ENCODE measurements at regions not wholly inside any gene's neighbourhood (a gene's known extent, or its start where the extent isn't known, plus 50 kb on each side); places are given as distances from the start of the nearest gene placed in this dataset.
A peak's percentile ranks its signal among the peaks of the same experiment; 100 is the strongest.

DNA sequence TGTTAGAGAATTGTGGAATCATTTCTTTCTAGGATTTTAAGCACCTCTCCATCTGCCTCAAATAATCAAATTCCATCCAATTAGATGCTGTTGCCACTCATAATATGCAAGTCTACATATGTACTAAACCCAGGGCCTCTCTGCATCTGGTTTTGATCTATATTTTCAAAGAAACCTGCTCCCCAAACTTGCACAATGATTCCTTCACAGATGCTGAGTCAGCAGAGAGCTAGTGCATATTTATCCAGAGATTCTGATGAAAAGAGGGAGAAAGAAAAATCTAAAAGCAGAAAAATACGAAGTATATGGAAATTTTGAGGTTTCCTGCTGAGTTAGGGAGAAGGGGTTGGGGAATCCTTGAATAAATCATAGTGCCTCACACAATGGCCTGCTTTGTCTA is 235.1 kb upstream of the RBFOX1 start:
- no peak for DNase-seq (ENCODE audit: low read depth)

GRCh38 chr16:7093511-7093910 is 239.1 kb upstream of the RBFOX1 start:
- no peak for DNase-seq (ENCODE audit: low read depth)

GRCh38 chr16:7090628-7091115 is 242.0 kb upstream of the RBFOX1 start:
- DNase-seq (ENCODE audit: low read depth) = no peak

DNA sequence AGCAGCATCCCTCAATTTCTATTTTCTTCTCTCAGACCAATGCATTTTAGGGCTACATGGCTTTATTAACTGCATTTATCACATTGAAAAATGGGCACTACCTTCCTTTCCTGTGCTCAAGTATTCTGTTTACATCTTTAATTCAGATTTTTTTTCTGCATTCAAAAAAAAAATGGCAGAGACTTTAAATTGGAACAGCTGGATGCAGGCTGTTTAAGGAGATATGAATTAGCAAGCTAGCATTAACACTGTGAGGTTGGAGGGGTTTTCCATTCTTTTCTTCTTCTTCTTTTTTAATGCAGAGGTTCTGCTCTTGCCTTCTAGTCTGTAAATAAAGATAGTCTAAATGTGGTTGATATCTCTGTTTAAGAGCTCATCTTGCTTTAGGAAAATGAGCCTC is 242.9 kb upstream of the RBFOX1 start:
- no peak for DNase-seq (ENCODE audit: low read depth)

DNA sequence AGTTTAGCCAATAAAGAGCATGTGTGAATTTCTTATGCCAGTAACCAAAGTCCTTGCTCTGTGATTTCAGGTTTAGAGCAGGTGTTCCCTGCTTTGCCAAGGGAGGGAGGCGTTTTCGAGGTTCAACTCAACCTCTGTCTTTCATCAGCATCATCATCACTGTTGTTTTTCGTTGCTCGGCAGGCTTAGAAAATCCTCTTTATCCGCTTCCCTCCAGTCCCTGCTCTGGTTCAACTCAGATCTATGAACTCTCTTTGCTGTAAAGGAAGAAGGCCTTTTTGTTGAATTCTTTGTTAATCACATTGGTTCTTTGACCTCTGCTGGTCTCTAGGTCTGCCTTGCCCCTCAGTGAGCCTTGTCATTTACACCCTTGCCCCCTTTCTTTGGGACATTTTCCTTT is 243.9 kb upstream of the RBFOX1 start:
- no peak for DNase-seq (ENCODE audit: low read depth)

- DNase-seq (ENCODE audit: low read depth) = peak; percentile 5
Observed at GRCh38 chr16:7086822-7087616, 245.6 kb upstream of the RBFOX1 start.

DNA sequence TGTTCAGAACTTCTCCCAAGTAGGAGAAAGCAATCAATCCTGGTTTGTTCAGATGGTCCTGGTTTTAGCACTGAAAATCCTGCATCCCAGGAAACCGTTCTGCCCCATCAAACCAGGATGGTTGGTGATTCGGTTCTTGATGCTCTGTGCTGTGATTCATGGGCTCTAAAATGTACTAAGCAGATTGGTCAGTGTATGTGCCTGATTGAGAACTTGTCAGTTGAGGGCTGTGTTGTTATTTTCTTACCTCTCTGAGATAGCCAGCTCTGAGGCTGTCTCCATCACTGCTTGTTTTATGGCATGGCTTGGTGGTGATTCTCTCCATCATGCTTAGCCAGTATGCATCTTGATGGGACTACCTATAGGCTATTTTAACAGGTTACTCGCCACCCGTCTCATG is 246.9 kb upstream of the RBFOX1 start:
- DNase-seq (ENCODE audit: low read depth) = no peak

GRCh38 chr16:7083096-7083495 is 249.5 kb upstream of the RBFOX1 start:
- no peak for DNase-seq (ENCODE audit: low read depth)

- no peak for DNase-seq (ENCODE audit: low read depth)
Observed at GRCh38 chr16:7077636-7078035, 255.0 kb upstream of the RBFOX1 start.

GRCh38 chr16:7074715-7075114 is 257.9 kb upstream of the RBFOX1 start:
- DNase-seq (ENCODE audit: low read depth) = no peak

DNA sequence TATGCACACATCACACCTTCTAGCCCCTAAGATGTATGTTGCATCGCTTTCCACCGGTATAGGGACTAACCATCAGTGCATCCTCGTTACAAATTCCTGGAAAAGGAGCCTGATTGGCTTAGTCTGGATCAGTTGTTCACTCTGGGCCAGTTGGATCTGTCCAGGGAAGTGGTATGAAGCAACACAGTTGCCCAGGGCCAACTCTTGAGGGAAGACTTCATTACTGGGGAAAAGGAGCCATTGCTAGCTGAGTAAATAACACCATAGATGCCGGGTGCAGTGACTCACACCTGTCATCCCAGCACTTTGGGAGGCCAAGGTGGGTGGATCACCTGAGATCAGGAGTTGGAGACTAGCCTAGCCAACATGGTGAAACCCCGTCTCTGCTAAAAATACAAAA is 275.2 kb upstream of the RBFOX1 start:
- no peak for DNase-seq (ENCODE audit: low read depth)

GRCh38 chr16:7055443-7055842 is 277.2 kb upstream of the RBFOX1 start:
- no peak for DNase-seq (ENCODE audit: low read depth)

DNA sequence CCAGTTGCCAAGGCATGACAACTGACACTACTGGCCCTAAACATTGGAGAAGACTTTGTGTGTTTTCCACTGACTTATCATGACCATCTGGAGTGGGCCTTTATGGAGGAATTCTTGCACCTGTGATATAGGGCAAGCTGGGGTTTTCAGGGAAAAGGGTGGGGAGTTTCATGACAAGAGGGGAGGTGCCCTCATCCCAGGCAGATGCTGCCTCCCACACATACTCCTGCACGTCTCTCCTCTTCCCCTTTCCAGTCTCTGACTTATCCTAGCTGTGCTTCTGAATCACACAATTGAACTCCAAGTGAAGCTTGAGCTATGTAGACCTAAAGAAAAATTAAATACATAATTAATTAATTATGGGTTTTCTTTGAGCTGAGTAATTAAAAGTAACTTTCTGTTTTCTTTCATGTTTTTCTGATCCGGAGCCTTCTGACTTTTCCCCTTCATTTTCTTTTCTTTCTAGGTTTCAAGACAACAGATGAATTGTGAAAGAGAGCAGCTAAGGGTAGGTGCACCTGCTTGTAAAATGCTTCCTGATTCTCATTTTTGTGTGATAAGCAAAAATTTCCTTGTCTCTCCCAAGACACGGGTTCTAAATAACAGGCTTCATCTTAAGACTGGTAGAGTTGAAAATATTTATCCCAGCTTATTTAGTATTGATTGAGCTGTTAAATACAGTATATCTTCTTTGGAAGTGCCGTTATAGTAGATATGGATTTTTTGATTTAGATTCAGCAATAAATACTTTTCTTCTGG is 280.9 kb upstream of the RBFOX1 start:
- DNase-seq (ENCODE audit: low read depth) = no peak

GRCh38 chr16:7044331-7044730 is 288.3 kb upstream of the RBFOX1 start:
- no peak for DNase-seq (ENCODE audit: low read depth)

GRCh38 chr16:7038475-7038874 is 294.2 kb upstream of the RBFOX1 start:
- no peak for DNase-seq (ENCODE audit: low read depth)

DNA sequence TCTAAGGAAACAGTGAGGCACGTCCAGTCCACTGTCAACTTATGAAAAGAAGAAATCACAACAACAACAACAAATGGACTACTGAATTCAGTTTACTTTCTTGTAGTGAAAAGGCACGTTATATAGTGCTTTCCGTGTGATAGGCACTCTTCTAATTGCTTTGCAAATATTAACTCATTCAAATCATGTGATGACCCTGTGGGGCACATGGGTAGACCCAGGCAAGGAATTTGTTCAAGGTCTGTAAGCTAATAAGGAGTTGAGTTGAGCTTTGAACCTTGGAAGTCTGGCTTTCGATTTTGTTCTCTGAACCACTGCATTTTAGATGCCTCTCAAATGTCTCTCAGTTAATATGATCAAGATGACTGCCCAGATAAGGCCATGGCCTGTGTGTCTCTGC is 295.1 kb upstream of the RBFOX1 start:
- DNase-seq (ENCODE audit: low read depth) = no peak

- DNase-seq (ENCODE audit: low read depth) = no peak
Observed at GRCh38 chr16:7031031-7031430, 301.6 kb upstream of the RBFOX1 start.

DNA sequence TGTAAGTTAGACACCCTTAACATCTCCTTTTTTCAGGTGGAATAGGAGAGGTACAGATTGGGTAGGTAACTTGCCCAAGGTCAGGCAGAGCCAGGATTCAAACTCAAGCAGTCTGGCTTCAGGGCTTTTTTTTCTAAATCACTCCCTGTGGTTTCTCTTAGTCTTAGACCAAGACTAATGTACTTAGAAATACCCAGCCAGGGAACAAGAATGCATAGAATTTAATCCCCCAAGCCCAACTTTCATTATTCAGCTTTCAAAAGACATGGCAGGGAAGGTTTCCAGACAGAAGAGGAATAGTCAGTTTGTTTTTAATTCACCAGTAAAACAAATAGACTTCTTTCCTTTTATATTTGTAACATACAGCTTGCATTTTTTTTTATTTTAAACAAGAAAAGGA is 305.2 kb upstream of the RBFOX1 start:
- no peak for DNase-seq (ENCODE audit: low read depth)

DNA sequence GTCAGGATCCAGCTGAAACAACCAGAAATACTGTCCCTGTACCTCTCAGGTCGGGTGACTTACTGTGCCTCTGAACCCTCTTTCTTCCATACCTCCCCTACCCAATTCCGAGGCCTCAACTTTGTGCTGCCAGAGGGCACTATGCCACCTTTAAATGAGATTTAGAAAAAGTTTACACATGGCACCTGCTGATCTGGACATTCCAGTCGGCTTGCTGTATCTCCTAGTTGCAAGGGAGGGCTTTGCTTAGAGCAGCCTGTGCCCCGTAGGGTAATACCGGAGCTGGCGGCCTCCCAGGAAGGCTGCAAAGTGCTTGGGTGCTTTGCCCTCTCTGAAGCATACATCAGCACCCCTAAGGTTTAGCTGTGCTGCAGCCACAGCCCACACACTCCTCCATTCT is 306.0 kb upstream of the RBFOX1 start:
- DNase-seq (ENCODE audit: low read depth) = no peak

DNA sequence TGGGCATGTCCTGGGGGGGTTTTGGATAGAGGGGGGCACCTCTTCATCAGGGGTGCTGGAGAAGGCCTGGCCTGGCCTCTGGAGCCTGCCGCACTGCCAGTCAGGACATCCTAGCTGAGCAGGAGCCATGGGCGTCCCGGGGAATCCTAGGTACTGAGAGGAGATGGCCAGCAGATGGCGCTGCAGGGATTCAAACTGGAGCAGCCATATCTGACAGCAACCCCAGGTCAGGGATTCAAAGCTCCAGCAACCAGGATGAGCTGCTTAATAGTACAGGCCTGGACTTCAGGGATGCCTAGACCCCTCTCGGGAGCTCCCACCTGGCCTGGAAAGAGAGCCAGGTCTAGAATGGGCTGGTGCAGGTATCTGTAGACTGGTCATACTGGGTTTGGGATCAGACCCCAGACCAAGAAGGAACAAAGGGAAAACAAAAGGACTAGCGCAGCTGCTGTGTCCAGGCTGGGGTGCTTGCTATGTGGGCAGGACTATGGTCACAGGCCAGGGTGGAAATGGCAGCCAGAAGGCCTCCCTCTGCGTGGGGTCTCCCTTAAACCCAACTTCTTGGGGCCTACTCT is 306.9 kb upstream of the RBFOX1 start:
- peak; percentile 45 for DNase-seq (ENCODE audit: low read depth)

GRCh38 chr16:7021653-7022275 is 310.9 kb upstream of the RBFOX1 start:
- no peak for DNase-seq (ENCODE audit: low read depth)

DNA sequence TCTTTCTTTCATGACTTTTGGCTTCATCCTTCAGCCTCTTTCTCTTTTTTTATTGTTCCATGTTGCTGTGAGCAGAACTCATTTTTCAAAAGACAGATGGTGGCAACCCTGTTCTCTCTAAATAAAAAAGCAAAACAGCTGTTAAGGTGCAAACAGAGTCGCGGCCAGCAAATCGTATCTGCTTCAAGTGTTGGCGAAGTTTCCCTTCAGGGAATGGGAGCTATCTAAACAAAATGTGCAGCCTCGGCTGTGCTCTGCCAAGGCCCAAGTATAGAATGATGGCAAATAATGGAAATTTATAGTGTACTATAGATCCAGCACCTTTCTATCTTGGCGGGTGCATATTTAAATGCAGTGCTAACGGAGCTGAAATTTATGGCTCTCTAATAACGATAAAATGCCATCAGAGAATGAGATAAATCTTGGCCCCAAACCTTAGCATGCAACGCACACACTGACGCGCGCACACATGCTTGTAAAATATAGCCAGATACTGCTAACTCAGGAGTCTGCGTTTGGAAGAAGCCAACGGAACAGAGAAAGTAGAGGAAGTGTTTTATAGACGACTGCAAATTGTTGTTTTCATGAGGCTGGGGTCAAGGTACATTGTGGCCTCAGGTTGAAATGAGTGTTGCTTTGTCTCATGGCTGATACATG is 315.5 kb upstream of the RBFOX1 start:
- no peak for DNase-seq (ENCODE audit: low read depth)

All from M059J (cell line).